ENCODE measurements at regions not wholly inside any gene's neighbourhood (a gene's known extent, or its start where the extent isn't known, plus 50 kb on each side); places are given as distances from the start of the nearest gene placed in this dataset.
"Not testable (repeated sequence)": the region's sequence is repeated elsewhere in the genome, so short reads cannot be mapped to it uniquely, and the experiment has no call there.

GRCh38 chr3:101141135-101141534 lies 147.9 kb upstream of the ABI3BP start:
- DNase-seq (no peak), ATAC-seq (no peak)
- intact Hi-C loops (cut with DNase I, micrococcal nuclease) = no loop called here
- Histone ChIP-seq H3K36me3 (ENCODE audit: low read depth) (no peaks in the 10 kb centered on the region), H3K4me3 (no peak overlapping the region), H3K9me3 (no peaks in the 10 kb centered on the region), H3K4me1 (ENCODE audit: low read depth) (no peaks in the 10 kb centered on the region)
- TF ChIP-seq CTCF (IDR thresholded peaks at IDR 0.05) = no peak

DNA sequence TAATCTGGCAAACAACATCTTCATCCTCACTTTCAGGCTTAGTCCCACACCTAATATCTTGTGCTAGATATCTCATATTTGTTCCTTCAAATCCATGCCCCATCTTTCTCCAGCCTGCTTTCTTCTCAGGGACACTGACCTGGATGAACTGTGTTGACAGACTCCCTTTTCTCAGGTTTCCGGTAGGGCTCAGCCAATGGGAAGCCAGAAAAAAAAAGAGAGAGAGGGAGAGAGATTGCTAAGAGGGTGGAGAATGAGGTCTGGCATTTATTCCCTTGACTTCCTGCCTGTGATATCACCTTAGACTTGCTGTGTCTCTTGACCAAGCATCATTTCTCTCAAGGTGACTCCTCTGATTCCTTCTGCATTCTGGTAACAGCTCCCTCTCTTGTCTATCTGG lies 145.6 kb upstream of the ABI3BP start:
- Histone ChIP-seq H3K4me3 (no peak overlapping the region), H3K4me1 (ENCODE audit: low read depth) (no peaks in the 10 kb centered on the region), H3K9me3 (no peaks in the 10 kb centered on the region), H3K36me3 (ENCODE audit: low read depth) (no peaks in the 10 kb centered on the region)
- ATAC-seq (no peak), DNase-seq (no peak)
- intact Hi-C loops (cut with DNase I, micrococcal nuclease) = no loop called here
- no peak for TF ChIP-seq CTCF (IDR thresholded peaks at IDR 0.05)

DNA sequence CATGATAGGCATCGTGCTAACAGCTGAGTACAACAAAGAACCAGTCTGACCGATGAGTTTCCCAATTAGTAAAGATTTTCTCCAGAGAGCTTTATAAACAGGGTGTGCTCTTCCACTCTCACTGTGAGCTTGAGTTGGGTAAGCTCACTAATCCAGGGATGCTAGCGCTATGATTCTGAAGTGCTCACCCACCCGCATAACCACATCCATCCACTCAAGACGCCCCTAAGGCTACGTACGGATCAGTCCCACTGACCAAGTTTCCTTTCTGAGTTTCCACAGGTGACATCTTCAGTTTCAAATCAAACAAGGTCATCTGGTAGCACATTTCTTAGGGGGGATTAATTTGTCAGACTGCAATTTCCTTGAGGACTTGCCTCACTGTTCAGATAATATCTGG lies 141.1 kb upstream of the ABI3BP start:
- H3K36me3 ChIP-seq (ENCODE audit: low read depth) = no peaks in the 10 kb centered on the region
- DNase-seq (no peak), ATAC-seq (no peak)
- H3K4me3 ChIP-seq = no peak overlapping the region
- H3K4me1 ChIP-seq (ENCODE audit: low read depth) = no peaks in the 10 kb centered on the region
- intact Hi-C loops (cut with DNase I, micrococcal nuclease) = no loop called here
- TF ChIP-seq CTCF (IDR thresholded peaks at IDR 0.05) = no peak
- H3K9me3 ChIP-seq = no peaks in the 10 kb centered on the region

DNA sequence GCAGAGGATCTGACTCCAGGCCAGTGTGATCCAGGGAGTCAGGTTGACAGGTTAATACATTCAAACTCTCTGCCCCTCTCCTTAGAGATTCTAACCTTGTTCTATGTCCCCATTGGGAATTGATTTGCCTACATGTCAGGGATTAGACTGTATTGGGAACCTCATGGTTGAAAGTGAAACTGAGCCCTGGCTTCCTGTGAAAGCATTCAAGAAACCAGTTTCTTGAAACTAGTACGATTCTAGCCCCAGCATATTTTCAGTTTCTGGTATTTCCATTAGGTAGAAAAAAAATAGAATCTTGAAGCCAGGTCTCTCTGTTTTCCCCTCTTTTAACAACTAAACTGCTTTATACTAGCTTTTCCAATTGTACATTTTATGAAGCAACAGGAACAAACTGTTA lies 140.4 kb upstream of the ABI3BP start:
- no peak overlapping the region for H3K4me3 ChIP-seq
- intact Hi-C loops (cut with DNase I, micrococcal nuclease) = no loop called here
- no peak for TF ChIP-seq CTCF (IDR thresholded peaks at IDR 0.05)
- no peak for DNase-seq
- ATAC-seq = no peak
- no peaks in the 10 kb centered on the region for H3K4me1 ChIP-seq (ENCODE audit: low read depth)
- H3K36me3 ChIP-seq (ENCODE audit: low read depth) = no peaks in the 10 kb centered on the region
- H3K9me3 ChIP-seq = no peaks in the 10 kb centered on the region

DNA sequence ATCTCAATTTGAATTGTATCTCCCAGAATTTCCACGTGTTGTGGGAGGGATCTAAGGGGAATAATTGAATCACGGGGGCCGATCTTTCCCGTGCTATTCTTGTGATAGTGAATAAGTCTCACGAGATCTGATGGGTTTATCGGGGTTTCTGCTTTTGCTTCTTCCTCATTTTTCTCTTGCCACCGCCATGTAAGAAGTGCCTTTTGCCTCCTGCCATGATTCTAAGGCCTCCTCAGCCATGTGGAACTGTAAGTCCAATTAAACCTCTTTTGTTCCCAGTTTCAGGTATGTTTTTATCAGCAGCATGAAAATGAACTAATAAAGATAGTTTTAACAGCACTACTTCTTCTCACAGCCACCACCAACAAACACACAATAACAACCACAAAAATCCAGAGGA lies 140.0 kb upstream of the ABI3BP start:
- H3K4me1 ChIP-seq (ENCODE audit: low read depth); intact Hi-C loops (cut with DNase I, micrococcal nuclease); H3K4me3 ChIP-seq; H3K36me3 ChIP-seq (ENCODE audit: low read depth); ATAC-seq; H3K9me3 ChIP-seq; DNase-seq: not testable (repeated sequence)

DNA sequence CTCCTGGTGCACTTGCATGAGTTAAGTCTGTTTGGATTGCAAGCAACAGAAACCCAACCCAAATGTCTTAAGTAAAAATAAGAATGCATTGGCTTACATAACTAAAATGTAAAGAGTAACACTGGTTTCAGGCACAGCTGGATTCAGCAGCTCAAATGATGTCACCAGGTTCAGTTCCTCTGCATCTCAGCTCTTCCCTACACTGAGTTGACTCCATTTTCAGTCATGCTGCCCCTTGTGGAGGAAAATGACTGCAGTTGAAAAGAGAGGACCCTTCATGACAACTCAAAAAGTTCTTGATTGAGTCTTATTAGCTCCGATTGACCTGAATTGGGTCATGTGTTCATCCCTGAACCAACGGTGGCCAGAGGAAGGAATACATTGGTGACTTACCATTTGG lies 138.5 kb upstream of the ABI3BP start:
- TF ChIP-seq CTCF (IDR thresholded peaks at IDR 0.05) = no peak
- H3K9me3 ChIP-seq = no peaks in the 10 kb centered on the region
- no peak overlapping the region for H3K4me3 ChIP-seq
- H3K4me1 ChIP-seq (ENCODE audit: low read depth) = no peaks in the 10 kb centered on the region
- intact Hi-C loops (cut with DNase I, micrococcal nuclease) = no loop called here
- DNase-seq (no peak), ATAC-seq (no peak)
- H3K36me3 ChIP-seq (ENCODE audit: low read depth) = no peaks in the 10 kb centered on the region

Measured in mucosa of descending colon (tissue), 3 donors.